ENCODE measurements at regions not wholly inside any gene's neighbourhood (a gene's known extent, or its start where the extent isn't known, plus 50 kb on each side); places are given as distances from the start of the nearest gene placed in this dataset.

DNA sequence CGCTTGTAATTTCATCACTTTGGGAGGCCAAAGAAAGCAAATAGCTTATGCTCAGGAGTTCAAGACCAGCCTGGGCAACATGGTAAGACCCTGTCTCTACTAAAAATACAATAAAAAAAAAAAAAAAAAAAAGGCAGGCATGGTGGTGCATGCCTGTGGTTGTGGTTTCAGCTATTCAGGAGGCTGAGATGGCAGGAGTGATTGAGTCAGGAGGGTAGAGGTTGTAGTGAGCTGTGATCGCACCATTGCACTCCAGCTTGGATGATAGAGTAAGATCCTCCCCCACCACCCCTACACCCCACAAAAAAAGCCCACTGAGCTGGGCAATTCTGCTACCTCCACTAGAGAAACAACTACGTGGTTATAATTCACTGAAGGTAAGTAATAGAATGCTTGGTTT lies 118.8 kb upstream of the PCDH18 start:
- no peaks in the 10 kb centered on the region for H3K27me3 ChIP-seq (ENCODE audit: control insufficient read depth in 2 of 2, insufficient read depth in 2 of 2, low read length in 2 of 2)
- BruUV-seq (replicated peaks), result no TSS peak
- dilution Hi-C loops (cut with MboI; ENCODE audit: extremely low pct_ligation_motif_present, low sequenced_read_pairs) (no loop called here), intact Hi-C loops (cut with micrococcal nuclease) (no loop called here)
- no peaks in the 10 kb centered on the region for H3K36me3 ChIP-seq (ENCODE audit: control insufficient read depth in 2 of 2, extremely low read depth in 1 of 2, insufficient read depth in 2 of 2, low read length in 2 of 2)
- no peaks in the 10 kb centered on the region for H4K20me1 ChIP-seq (replicated peaks; ENCODE audit: control insufficient read depth, extremely low read depth, insufficient read depth, low read length)
- FAIRE-seq (no peak), DNase-seq (ENCODE audit: low read depth, low spot score) (no peak)
- no peak for TF ChIP-seq POLR2AphosphoS5 (IDR thresholded peaks at IDR 0.05; ENCODE audit: insufficient read depth, low read depth, low read length)
- TF ChIP-seq, protein P1, sequence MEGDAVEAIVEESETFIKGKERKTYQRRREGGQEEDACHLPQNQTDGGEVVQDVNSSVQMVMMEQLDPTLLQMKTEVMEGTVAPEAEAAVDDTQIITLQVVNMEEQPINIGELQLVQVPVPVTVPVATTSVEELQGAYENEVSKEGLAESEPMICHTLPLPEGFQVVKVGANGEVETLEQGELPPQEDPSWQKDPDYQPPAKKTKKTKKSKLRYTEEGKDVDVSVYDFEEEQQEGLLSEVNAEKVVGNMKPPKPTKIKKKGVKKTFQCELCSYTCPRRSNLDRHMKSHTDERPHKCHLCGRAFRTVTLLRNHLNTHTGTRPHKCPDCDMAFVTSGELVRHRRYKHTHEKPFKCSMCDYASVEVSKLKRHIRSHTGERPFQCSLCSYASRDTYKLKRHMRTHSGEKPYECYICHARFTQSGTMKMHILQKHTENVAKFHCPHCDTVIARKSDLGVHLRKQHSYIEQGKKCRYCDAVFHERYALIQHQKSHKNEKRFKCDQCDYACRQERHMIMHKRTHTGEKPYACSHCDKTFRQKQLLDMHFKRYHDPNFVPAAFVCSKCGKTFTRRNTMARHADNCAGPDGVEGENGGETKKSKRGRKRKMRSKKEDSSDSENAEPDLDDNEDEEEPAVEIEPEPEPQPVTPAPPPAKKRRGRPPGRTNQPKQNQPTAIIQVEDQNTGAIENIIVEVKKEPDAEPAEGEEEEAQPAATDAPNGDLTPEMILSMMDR (IDR thresholded peaks at IDR 0.05; ENCODE audit: extremely low read depth in 1 of 2, insufficient read depth in 1 of 2, low read depth in 1 of 2, low read length in 2 of 2), result no peak
- TF ChIP-seq GATA2 (IDR thresholded peaks at IDR 0.05; ENCODE audit: insufficient read depth, insufficient read length, low read depth, low read length), result no peak
- TF ChIP-seq FOS (IDR thresholded peaks at IDR 0.05; ENCODE audit: borderline replicate concordance, insufficient read depth, low read length), result no peak
- no peaks in the 10 kb centered on the region for H3K9me3 ChIP-seq (replicated peaks; ENCODE audit: control insufficient read depth, insufficient read depth, low read length)
- H3K9ac ChIP-seq (replicated peaks; ENCODE audit: extremely low read depth, insufficient read depth, low read length), result no peak overlapping the region
- no peak overlapping the region for H2AFZ ChIP-seq (ENCODE audit: low read depth, low read length)
- POLR2A ChIA-PET, result no interaction called here
- no peaks in the 10 kb centered on the region for H3K9me1 ChIP-seq (replicated peaks; ENCODE audit: control insufficient read depth, extremely low read depth, insufficient read depth, low read length)
- H3K4me3 ChIP-seq (replicated peaks in 1 of 3; ENCODE audit: insufficient read depth in 1 of 3, low read depth in 1 of 3, low read length in 3 of 3), result no peak overlapping the region
- H3K79me2 ChIP-seq (ENCODE audit: control insufficient read depth, insufficient read depth, low read length), result no peaks in the 10 kb centered on the region
- H3K27ac ChIP-seq (ENCODE audit: insufficient read depth, low read depth, low read length), result no peak overlapping the region
- no peaks in the 10 kb centered on the region for H3K4me1 ChIP-seq (ENCODE audit: control insufficient read depth, extremely low read depth, insufficient read depth, low read length)
- H3K4me2 ChIP-seq (ENCODE audit: insufficient read depth, low read length), result no peak overlapping the region
- CTCF ChIA-PET, result no interaction called here

DNA sequence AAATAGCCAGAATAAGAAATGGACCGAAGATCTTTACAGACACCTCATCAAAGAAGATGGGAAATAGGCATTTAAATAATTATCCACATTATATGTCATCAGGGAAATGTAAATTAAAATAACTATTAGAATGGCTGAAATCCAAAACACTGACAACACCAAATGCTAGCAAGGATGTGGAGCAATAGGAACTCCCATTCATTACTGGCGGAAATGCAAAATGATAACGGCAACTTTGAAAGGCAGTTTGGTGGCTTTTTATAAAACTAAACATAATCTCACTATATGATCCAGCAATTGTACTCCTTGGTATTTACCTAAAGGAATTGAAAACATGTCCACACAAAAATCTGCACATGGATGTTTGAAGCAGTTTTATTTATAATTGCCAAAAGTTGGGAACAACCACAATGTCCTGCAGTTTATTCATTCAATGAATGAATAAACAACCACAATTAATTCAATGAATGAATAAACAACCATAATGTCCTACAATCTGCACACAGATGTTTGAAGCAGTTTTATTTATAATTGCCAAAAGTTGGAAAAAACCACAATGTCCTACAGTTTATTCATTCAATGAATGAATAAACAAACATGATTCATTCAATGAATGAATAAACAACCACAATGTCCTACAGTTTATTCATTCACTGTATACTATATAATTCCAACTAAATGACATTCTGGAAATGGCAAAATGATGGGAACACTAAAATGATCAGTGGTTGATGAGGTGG lies 117.6 kb upstream of the PCDH18 start:
- no peaks in the 10 kb centered on the region for H3K4me1 ChIP-seq (ENCODE audit: control insufficient read depth, extremely low read depth, insufficient read depth, low read length)
- no peaks in the 10 kb centered on the region for H3K36me3 ChIP-seq (ENCODE audit: control insufficient read depth in 2 of 2, extremely low read depth in 1 of 2, insufficient read depth in 2 of 2, low read length in 2 of 2)
- dilution Hi-C loops (cut with MboI; ENCODE audit: extremely low pct_ligation_motif_present, low sequenced_read_pairs) (no loop called here), intact Hi-C loops (cut with micrococcal nuclease) (no loop called here)
- TF ChIP-seq, protein P1 (IDR thresholded peaks at IDR 0.05; ENCODE audit: extremely low read depth in 1 of 2, insufficient read depth in 1 of 2, low read depth in 1 of 2, low read length in 2 of 2), result no peak
- TF ChIP-seq FOS (IDR thresholded peaks at IDR 0.05; ENCODE audit: borderline replicate concordance, insufficient read depth, low read length), result no peak
- TF ChIP-seq GATA2 (IDR thresholded peaks at IDR 0.05; ENCODE audit: insufficient read depth, insufficient read length, low read depth, low read length), result no peak
- TF ChIP-seq MYC (IDR thresholded peaks at IDR 0.05; ENCODE audit: low read depth, low read length), result no peak
- no peak for TF ChIP-seq POLR2A (IDR thresholded peaks at IDR 0.05; ENCODE audit: low read depth, low read length)
- TF ChIP-seq EZH2 (IDR thresholded peaks at IDR 0.05; ENCODE audit: borderline replicate concordance, low read depth, low read length, severe bottlenecking), result no peak
- no peak for TF ChIP-seq POLR2AphosphoS5 (IDR thresholded peaks at IDR 0.05; ENCODE audit: insufficient read depth, low read depth, low read length)
- H3K79me2 ChIP-seq (ENCODE audit: control insufficient read depth, insufficient read depth, low read length), result no peaks in the 10 kb centered on the region
- DNase-seq (ENCODE audit: low read depth, low spot score) (no peak), FAIRE-seq (no peak)
- no peaks in the 10 kb centered on the region for H3K9me1 ChIP-seq (replicated peaks; ENCODE audit: control insufficient read depth, extremely low read depth, insufficient read depth, low read length)
- ChIA-PET POLR2A (no interaction called here), CTCF (no interaction called here)
- no peak overlapping the region for H3K4me2 ChIP-seq (ENCODE audit: insufficient read depth, low read length)
- no peaks in the 10 kb centered on the region for H3K9me3 ChIP-seq (replicated peaks; ENCODE audit: control insufficient read depth, insufficient read depth, low read length)
- H3K9ac ChIP-seq (replicated peaks; ENCODE audit: extremely low read depth, insufficient read depth, low read length), result no peak overlapping the region
- no TSS peak for BruUV-seq (replicated peaks)
- H4K20me1 ChIP-seq (replicated peaks; ENCODE audit: control insufficient read depth, extremely low read depth, insufficient read depth, low read length), result no peaks in the 10 kb centered on the region
- H3K4me3 ChIP-seq (replicated peaks in 1 of 3; ENCODE audit: insufficient read depth in 1 of 3, low read depth in 1 of 3, low read length in 3 of 3), result no peak overlapping the region
- H3K27ac ChIP-seq (ENCODE audit: insufficient read depth, low read depth, low read length), result no peak overlapping the region
- H2AFZ ChIP-seq (ENCODE audit: low read depth, low read length), result no peak overlapping the region
- no peaks in the 10 kb centered on the region for H3K27me3 ChIP-seq (ENCODE audit: control insufficient read depth in 2 of 2, insufficient read depth in 2 of 2, low read length in 2 of 2)

Measured in endothelial cell of umbilical vein (primary cell).